ENCODE measurements at regions not wholly inside any gene's neighbourhood (a gene's known extent, or its start where the extent isn't known, plus 50 kb on each side); places are given as distances from the start of the nearest gene placed in this dataset.

GRCh38 chr4:14236359-14236758 is 608.8 kb upstream of the BOD1L1 start:
- H3K36me3 ChIP-seq (ENCODE audit: insufficient read depth, low read length): no peaks in the 10 kb centered on the region
- H3K9me3 ChIP-seq (replicated peaks; ENCODE audit: low read length): no peaks in the 10 kb centered on the region
- no peak overlapping the region for H3K4me3 ChIP-seq (ENCODE audit: low read length)
- no peak overlapping the region for H3K9ac ChIP-seq (ENCODE audit: low read depth, low read length)
- H3K4me2 ChIP-seq (ENCODE audit: low read length): no peak overlapping the region
- peaks cover 11% of the 10 kb centered on the region for H3K4me1 ChIP-seq (ENCODE audit: control insufficient read depth, insufficient read depth, low read length)
- H3K27me3 ChIP-seq (ENCODE audit: control insufficient read depth, insufficient read depth, low read length): no peaks in the 10 kb centered on the region

- H3K9ac ChIP-seq (ENCODE audit: low read depth, low read length): no peak overlapping the region
- no peak overlapping the region for H3K4me2 ChIP-seq (ENCODE audit: low read length)
- no peaks in the 10 kb centered on the region for H3K36me3 ChIP-seq (ENCODE audit: insufficient read depth, low read length)
- H3K4me3 ChIP-seq (ENCODE audit: low read length): no peak overlapping the region
- peaks cover 11% of the 10 kb centered on the region for H3K4me1 ChIP-seq (ENCODE audit: control insufficient read depth, insufficient read depth, low read length)
- no peaks in the 10 kb centered on the region for H3K9me3 ChIP-seq (replicated peaks; ENCODE audit: low read length)
- no peaks in the 10 kb centered on the region for H3K27me3 ChIP-seq (ENCODE audit: control insufficient read depth, insufficient read depth, low read length)
These were observed 610.4 kb upstream of the BOD1L1 start for GRCh38 chr4:14237911-14238310.

DNA sequence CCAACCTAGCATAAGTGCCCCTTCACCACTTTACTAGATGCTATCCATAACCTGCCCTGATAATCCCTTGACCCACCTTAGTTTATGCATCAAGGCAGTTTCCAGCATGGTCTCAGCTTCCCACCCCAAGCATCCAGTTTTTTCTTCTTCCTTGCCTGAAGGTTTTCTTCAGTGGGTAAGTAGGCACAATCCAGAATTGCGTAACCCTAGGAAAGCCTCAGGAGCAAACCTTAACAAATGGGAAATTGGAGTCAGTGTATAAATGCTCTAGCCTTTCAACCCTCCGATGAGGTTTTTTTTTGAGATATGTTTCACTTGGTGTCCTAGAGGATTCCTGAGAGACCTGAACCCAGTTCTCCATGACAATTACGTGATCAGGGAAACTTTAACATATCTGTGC is 614.0 kb upstream of the BOD1L1 start:
- Histone ChIP-seq H3K9ac (ENCODE audit: low read depth, low read length) (no peak overlapping the region), H3K4me2 (ENCODE audit: low read length) (no peak overlapping the region), H3K27me3 (ENCODE audit: control insufficient read depth, insufficient read depth, low read length) (no peaks in the 10 kb centered on the region), H3K4me1 (ENCODE audit: control insufficient read depth, insufficient read depth, low read length) (no peaks in the 10 kb centered on the region), H3K4me3 (ENCODE audit: low read length) (no peak overlapping the region), H3K9me3 (replicated peaks; ENCODE audit: low read length) (no peaks in the 10 kb centered on the region), H3K36me3 (ENCODE audit: insufficient read depth, low read length) (no peaks in the 10 kb centered on the region)

DNA sequence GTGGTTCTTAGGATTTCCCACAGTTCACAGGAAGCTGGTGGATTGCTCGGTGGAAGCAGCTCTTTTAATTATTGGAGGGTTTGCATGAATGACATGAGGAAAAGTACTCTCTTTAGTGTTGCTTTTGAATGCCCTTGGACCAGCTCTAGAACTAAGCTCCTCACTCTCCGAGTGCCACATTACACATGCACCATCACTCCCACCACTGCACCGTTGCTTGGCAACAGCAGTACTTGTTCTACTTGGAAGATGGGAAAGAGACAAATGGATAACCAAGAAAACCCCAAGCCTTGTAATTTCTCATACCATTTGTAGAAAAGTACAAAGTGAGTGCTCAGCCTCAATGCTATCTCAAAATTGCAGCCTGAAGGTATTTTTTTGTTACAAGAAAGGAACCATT is 620.2 kb upstream of the BOD1L1 start:
- Histone ChIP-seq H3K36me3 (ENCODE audit: insufficient read depth, low read length) (no peaks in the 10 kb centered on the region), H3K4me3 (ENCODE audit: low read length) (no peak overlapping the region), H3K9ac (ENCODE audit: low read depth, low read length) (no peak overlapping the region)

GRCh38 chr4:14249226-14249625 is 621.7 kb upstream of the BOD1L1 start:
- H3K4me1 ChIP-seq (ENCODE audit: control insufficient read depth, insufficient read depth, low read length): no peaks in the 10 kb centered on the region

More for the DNA sequence above, 620.2 kb upstream of the BOD1L1 start:
- no peaks in the 10 kb centered on the region for H3K9me3 ChIP-seq (replicated peaks; ENCODE audit: low read length)
- H3K27me3 ChIP-seq (ENCODE audit: control insufficient read depth, insufficient read depth, low read length): no peaks in the 10 kb centered on the region
- H3K4me1 ChIP-seq (ENCODE audit: control insufficient read depth, insufficient read depth, low read length): no peaks in the 10 kb centered on the region
- H3K4me2 ChIP-seq (ENCODE audit: low read length): no peak overlapping the region

DNA sequence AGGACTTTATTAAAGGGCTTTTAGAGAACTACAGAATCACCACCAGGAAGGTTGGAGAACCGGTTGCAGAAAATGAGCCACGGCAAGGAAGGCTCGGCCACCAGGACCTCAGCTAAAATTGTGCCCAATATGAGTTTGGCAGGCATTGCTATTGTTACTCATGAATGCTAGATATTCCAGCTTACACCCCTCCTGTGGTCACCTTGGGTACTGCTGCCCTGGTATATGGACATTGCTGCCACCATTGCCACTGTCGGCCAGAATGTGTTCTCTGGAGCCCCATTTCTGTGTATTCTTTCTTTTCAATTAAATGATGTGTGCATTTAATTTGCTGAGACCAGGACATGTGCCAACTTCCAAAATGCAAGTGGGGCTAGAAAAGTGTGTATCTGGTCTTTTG is 626.7 kb upstream of the BOD1L1 start:
- Histone ChIP-seq H3K4me1 (ENCODE audit: control insufficient read depth, insufficient read depth, low read length) (no peaks in the 10 kb centered on the region), H3K27me3 (ENCODE audit: control insufficient read depth, insufficient read depth, low read length) (no peaks in the 10 kb centered on the region), H3K36me3 (ENCODE audit: insufficient read depth, low read length) (no peaks in the 10 kb centered on the region), H3K4me2 (ENCODE audit: low read length) (no peak overlapping the region), H3K9me3 (replicated peaks; ENCODE audit: low read length) (no peaks in the 10 kb centered on the region), H3K9ac (ENCODE audit: low read depth, low read length) (no peak overlapping the region), H3K4me3 (ENCODE audit: low read length) (no peak overlapping the region)

More at GRCh38 chr4:14249226-14249625, 621.7 kb upstream of the BOD1L1 start:
- H3K4me2 ChIP-seq (ENCODE audit: low read length): no peak overlapping the region
- H3K9me3 ChIP-seq (replicated peaks; ENCODE audit: low read length): no peaks in the 10 kb centered on the region
- H3K4me3 ChIP-seq (ENCODE audit: low read length): no peak overlapping the region
- H3K27me3 ChIP-seq (ENCODE audit: control insufficient read depth, insufficient read depth, low read length): no peaks in the 10 kb centered on the region
- no peak overlapping the region for H3K9ac ChIP-seq (ENCODE audit: low read depth, low read length)
- H3K36me3 ChIP-seq (ENCODE audit: insufficient read depth, low read length): no peaks in the 10 kb centered on the region

DNA sequence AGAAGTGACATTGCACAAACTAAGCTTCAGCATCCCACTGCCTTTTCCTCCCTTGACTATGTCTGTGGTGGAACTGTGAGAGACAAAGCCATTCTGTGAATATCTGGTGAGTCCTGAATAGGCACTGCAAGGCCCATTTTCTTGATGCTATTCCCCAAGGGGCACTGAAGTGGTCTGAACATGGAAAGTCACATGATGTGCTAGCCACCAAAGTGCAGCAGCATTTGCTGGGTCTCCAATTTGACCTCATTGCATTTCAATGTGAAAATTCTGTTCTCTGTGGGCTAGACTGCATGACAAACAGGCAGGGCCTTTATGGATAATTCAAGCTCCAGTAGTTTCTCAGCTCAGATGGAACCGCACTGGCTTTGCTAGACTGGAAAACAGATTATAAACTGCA is 627.4 kb upstream of the BOD1L1 start:
- H3K9me3 ChIP-seq (replicated peaks; ENCODE audit: low read length): no peaks in the 10 kb centered on the region
- H3K27me3 ChIP-seq (ENCODE audit: control insufficient read depth, insufficient read depth, low read length): no peaks in the 10 kb centered on the region
- H3K9ac ChIP-seq (ENCODE audit: low read depth, low read length): no peak overlapping the region
- H3K36me3 ChIP-seq (ENCODE audit: insufficient read depth, low read length): no peaks in the 10 kb centered on the region
- H3K4me1 ChIP-seq (ENCODE audit: control insufficient read depth, insufficient read depth, low read length): no peaks in the 10 kb centered on the region
- H3K4me3 ChIP-seq (ENCODE audit: low read length): no peak overlapping the region
- H3K4me2 ChIP-seq (ENCODE audit: low read length): no peak overlapping the region

GRCh38 chr4:14257903-14258302 is 630.4 kb upstream of the BOD1L1 start:
- Histone ChIP-seq H3K27me3 (ENCODE audit: control insufficient read depth, insufficient read depth, low read length) (no peaks in the 10 kb centered on the region), H3K9me3 (replicated peaks; ENCODE audit: low read length) (no peaks in the 10 kb centered on the region), H3K4me2 (ENCODE audit: low read length) (no peak overlapping the region), H3K4me3 (ENCODE audit: low read length) (no peak overlapping the region), H3K4me1 (ENCODE audit: control insufficient read depth, insufficient read depth, low read length) (no peaks in the 10 kb centered on the region), H3K36me3 (ENCODE audit: insufficient read depth, low read length) (no peaks in the 10 kb centered on the region), H3K9ac (ENCODE audit: low read depth, low read length) (no peak overlapping the region)

DNA sequence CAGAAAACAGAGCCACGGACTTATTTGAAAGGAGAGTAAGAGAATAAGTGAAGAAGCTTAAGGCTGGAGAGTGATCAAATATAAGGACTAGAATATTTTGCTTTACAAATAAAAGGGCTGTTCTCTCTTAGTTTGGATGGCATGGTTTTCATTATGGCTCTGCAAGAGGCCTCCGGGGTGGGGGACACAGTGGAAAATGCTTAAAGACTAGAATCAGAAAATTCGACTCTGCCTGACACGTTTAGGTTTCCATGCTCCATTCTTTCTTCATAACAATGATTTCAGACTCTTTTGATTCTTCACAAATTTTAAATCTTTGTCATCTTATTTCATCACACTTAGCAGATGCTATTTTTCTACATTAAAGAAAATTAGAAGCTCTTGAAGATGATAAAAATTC is 632.4 kb upstream of the BOD1L1 start:
- H3K9ac ChIP-seq (ENCODE audit: low read depth, low read length): no peak overlapping the region
- no peak overlapping the region for H3K4me2 ChIP-seq (ENCODE audit: low read length)
- no peaks in the 10 kb centered on the region for H3K27me3 ChIP-seq (ENCODE audit: control insufficient read depth, insufficient read depth, low read length)
- no peak overlapping the region for H3K4me3 ChIP-seq (ENCODE audit: low read length)
- H3K9me3 ChIP-seq (replicated peaks; ENCODE audit: low read length): no peaks in the 10 kb centered on the region
- H3K4me1 ChIP-seq (ENCODE audit: control insufficient read depth, insufficient read depth, low read length): no peaks in the 10 kb centered on the region
- H3K36me3 ChIP-seq (ENCODE audit: insufficient read depth, low read length): no peaks in the 10 kb centered on the region

DNA sequence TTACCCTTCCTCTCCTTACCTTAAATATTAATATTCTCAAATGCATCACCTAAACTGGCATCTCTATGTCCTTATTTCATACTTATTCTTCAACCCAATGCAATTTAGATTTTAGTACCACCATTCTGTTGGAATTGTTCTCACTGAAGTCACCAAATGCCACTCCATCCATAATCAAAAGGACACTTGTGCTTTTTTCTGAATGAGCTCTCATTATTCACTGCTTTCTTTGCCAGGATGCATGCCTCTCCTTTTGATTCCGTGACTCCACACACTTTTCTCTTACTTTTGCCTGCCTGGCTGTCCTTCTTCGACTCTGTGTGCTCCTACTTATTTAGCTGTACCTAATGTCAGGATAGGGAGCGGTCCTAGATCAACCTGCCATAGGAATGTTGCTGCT is 633.1 kb upstream of the BOD1L1 start:
- Histone ChIP-seq H3K4me1 (ENCODE audit: control insufficient read depth, insufficient read depth, low read length) (no peaks in the 10 kb centered on the region), H3K4me2 (ENCODE audit: low read length) (no peak overlapping the region), H3K36me3 (ENCODE audit: insufficient read depth, low read length) (no peaks in the 10 kb centered on the region), H3K27me3 (ENCODE audit: control insufficient read depth, insufficient read depth, low read length) (no peaks in the 10 kb centered on the region), H3K9me3 (replicated peaks; ENCODE audit: low read length) (no peaks in the 10 kb centered on the region), H3K9ac (ENCODE audit: low read depth, low read length) (no peak overlapping the region), H3K4me3 (ENCODE audit: low read length) (no peak overlapping the region)

GRCh38 chr4:14262221-14262620 is 634.7 kb upstream of the BOD1L1 start:
- no peaks in the 10 kb centered on the region for H3K36me3 ChIP-seq (ENCODE audit: insufficient read depth, low read length)
- H3K9ac ChIP-seq (ENCODE audit: low read depth, low read length): no peak overlapping the region
- H3K27me3 ChIP-seq (ENCODE audit: control insufficient read depth, insufficient read depth, low read length): no peaks in the 10 kb centered on the region

DNA sequence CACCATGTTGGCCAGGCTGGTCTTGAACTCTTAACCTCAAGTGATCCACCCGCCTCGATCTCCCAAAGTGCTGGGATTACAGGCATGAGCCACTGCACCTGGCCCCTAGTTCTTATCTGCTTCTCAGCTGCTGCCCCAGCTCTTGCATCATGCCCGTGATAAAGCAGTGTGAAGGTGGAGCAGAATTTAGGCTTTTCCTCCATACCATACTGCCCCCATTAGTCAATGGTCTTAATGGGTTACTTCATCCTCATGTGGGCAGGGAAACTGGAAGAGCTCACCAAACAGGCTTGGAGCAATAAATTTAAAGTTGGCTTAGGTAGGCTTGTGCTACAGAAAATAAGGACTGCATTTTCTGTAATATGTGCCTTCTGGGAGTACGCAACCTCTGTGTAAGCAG is 636.9 kb upstream of the BOD1L1 start:
- Histone ChIP-seq H3K4me3 (ENCODE audit: low read length) (no peak overlapping the region), H3K36me3 (ENCODE audit: insufficient read depth, low read length) (no peaks in the 10 kb centered on the region), H3K27me3 (ENCODE audit: control insufficient read depth, insufficient read depth, low read length) (no peaks in the 10 kb centered on the region), H3K4me1 (ENCODE audit: control insufficient read depth, insufficient read depth, low read length) (no peaks in the 10 kb centered on the region), H3K9me3 (replicated peaks; ENCODE audit: low read length) (no peaks in the 10 kb centered on the region), H3K4me2 (ENCODE audit: low read length) (no peak overlapping the region), H3K9ac (ENCODE audit: low read depth, low read length) (no peak overlapping the region)

More at GRCh38 chr4:14262221-14262620, 634.7 kb upstream of the BOD1L1 start:
- Histone ChIP-seq H3K4me2 (ENCODE audit: low read length) (no peak overlapping the region), H3K4me1 (ENCODE audit: control insufficient read depth, insufficient read depth, low read length) (no peaks in the 10 kb centered on the region), H3K9me3 (replicated peaks; ENCODE audit: low read length) (no peaks in the 10 kb centered on the region), H3K4me3 (ENCODE audit: low read length) (no peak overlapping the region)
